Right lobe of liver (tissue), 6 donors: ENCODE measurements at regions not wholly inside any gene's neighbourhood (a gene's known extent, or its start where the extent isn't known, plus 50 kb on each side); places are given as distances from the start of the nearest gene placed in this dataset.

Experiments used
- ATAC-seq, 4 donors: fragments of 200-7000 bp; cut with Tn5 transposase; one replicate each; pipeline ENCODE4 v1.9.1; 2020; ENCODE audit warnings: mild to moderate bottlenecking in 4 of 4, moderate library complexity in 4 of 4
- DNase-seq, 3 donors: peaks; one replicate each; pipeline ENCODE4 v3.0.0-alpha.2; 2020
- H3K27ac ChIP-seq, 3 donors: fragments of 200-600 bp; one replicate each; pipeline ENCODE4 v1.8.0; 2022
- H3K27me3 ChIP-seq, 2 donors: fragments of 200-600 bp; one replicate each; pipeline ENCODE4 v1.8.0; 2022
- H3K36me3 ChIP-seq, 4 donors: fragments of 200-600 bp; sonication (generic) in 1 of 4; one replicate each; pipeline versions ENCODE4 v1.5.1 to v1.8.0; 2017 to 2022; ENCODE audit warnings: control low read depth in 1 of 4
- H3K4me1 ChIP-seq, 4 donors: fragments of 200-600 bp; sonication (generic) in 1 of 4; one replicate each; pipeline versions ENCODE4 v1.5.1 to v1.8.0; 2017 to 2022; ENCODE audit warnings: control low read depth in 1 of 4
- H3K4me3 ChIP-seq, 3 donors: fragments of 200-600 bp; one replicate each; pipeline ENCODE4 v1.8.0; 2022
- H3K9me3 ChIP-seq, 4 donors: fragments of 200-600 bp; sonication (generic) in 1 of 4; one replicate each; pipeline versions ENCODE4 v1.5.1 to v1.8.0; 2017 to 2022; ENCODE audit warnings: control low read depth in 1 of 4
- CTCF ChIP-seq, 4 donors: fragments of 200-600 bp in 3 of 4; fragments of 450-650 bp in 1 of 4; IDR thresholded peaks; one replicate each; pipeline versions ENCODE4 v1.5.1 to v1.8.0; 2016 to 2022; ENCODE audit warnings: antibody characterized with exemption in 4 of 4, mild to moderate bottlenecking in 2 of 4
- POLR2A ChIP-seq: fragments of 450-650 bp; IDR thresholded peaks from one replicate; pipeline ENCODE4 v1.6.1; 2017; ENCODE audit warnings: antibody characterized with exemption, mild to moderate bottlenecking
- WGBS: methylation state at CpG from one replicate; pipeline ENCODE4 v1.1.6; 2018; ENCODE audit warnings: low coverage, low lambda C conversion rate; ENCODE audit not compliant: insufficient coverage; ENCODE audit errors: missing lambda C conversion rate; 5-methylcytosine and 5-hydroxymethylcytosine counted together
- intact Hi-C, 2 donors: fragments of 100-400 bp; cut with DNase I; formaldehyde crosslinking; loops; one replicate each; pipeline versions ENCODE4 v1.11.2 to v1.14.1; 2022
- donor health status: DM: no; HTN: yes; CAD: no.
- donor health status: DM: no; HTN: no; CAD: no.
- donor health status: DM: no; HTN: no; CAD: no.
- donor health status: DM: no; HTN: yes; CAD: no.
- donor health status: DM: no; HTN: yes; CAD: no.

GRCh38 chr6:44558832-44559251 is 171.3 kb downstream of the CDC5L start:
- H3K27me3 ChIP-seq, result peaks cover 0 to 6% of the 10 kb centered on the region in 2 donors
- DNase-seq, result no peak
- intact Hi-C loops, result no loop called here
- no peaks in the 10 kb centered on the region for H3K4me1 ChIP-seq
- no peak overlapping the region for H3K27ac ChIP-seq
- 21% methylated on average over 2 of the region's 2 CpGs for WGBS
- no peaks in the 10 kb centered on the region for H3K9me3 ChIP-seq
- H3K4me3 ChIP-seq, result no peak overlapping the region
- H3K36me3 ChIP-seq, result no peaks in the 10 kb centered on the region
- ATAC-seq, result no peak
- no peak for TF ChIP-seq CTCF (IDR thresholded peaks at IDR 0.05)
- no peak for TF ChIP-seq POLR2A

DNA sequence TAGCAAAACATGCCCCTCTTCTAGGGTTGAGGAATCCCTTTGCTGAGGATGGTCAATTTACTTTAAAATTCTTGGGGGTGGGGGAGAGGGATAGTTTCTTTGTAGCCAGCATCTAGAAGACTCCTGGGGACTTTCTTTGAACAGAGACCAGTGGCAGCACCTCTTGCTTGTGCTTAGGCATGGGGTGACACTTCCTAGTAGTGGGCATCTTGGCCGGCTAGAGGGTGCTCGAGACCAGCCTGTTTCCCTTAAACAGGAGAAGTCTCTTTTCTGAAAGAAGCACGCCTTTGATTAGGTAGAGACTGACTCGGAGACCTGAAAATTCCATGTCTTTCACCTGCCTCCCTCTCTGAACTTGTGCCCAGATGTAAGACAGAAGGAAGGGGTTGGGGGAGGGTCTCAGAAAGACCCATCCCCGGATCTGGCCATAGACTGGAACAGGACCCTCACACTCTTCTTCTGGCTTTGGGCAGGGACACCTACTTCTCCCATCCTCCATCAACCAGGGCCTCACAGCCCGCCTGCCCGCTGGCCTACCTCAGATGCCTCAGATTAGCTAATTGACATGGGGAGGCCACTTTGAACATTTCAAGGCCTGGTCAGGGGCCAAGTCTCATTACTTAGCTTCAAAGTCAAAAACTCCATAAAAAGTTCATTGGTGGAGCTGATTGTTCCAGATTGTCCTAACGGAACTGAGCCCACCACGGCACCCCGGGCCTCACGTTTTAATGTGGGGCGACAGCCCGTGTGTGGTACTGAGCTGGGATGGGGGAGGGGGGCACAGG is 172.2 kb downstream of the CDC5L start:
- intact Hi-C loops, result no loop called here
- Histone ChIP-seq H3K36me3 (no peaks in the 10 kb centered on the region), H3K4me1 (no peaks in the 10 kb centered on the region), H3K27ac (no peak overlapping the region), H3K9me3 (no peaks in the 10 kb centered on the region), H3K4me3 (no peak overlapping the region), H3K27me3 (peaks cover 0 to 6% of the 10 kb centered on the region in 2 donors)
- no peak for ATAC-seq
- WGBS, result 64% methylated on average over 8 of the region's 13 CpGs
- DNase-seq, result no peak
- TF ChIP-seq CTCF (IDR thresholded peaks at IDR 0.05), result no peak
- TF ChIP-seq POLR2A, result no peak

- no peak for ATAC-seq
- Histone ChIP-seq H3K9me3 (no peaks in the 10 kb centered on the region), H3K36me3 (no peaks in the 10 kb centered on the region), H3K27ac (no peak overlapping the region), H3K27me3 (peaks cover 0 to 6% of the 10 kb centered on the region in 2 donors), H3K4me3 (no peak overlapping the region), H3K4me1 (no peaks in the 10 kb centered on the region)
- 51% methylated on average over 10 of the region's 12 CpGs for WGBS
- TF ChIP-seq POLR2A (no peak), CTCF (IDR thresholded peaks at IDR 0.05) (no peak)
- intact Hi-C loops, result no loop called here
- no peak for DNase-seq
These were observed 173.1 kb downstream of the CDC5L start for GRCh38 chr6:44560458-44561059.

- no peak for DNase-seq
- ATAC-seq, result no peak
- TF ChIP-seq POLR2A (no peak), CTCF (IDR thresholded peaks at IDR 0.05) (no peak)
- no peaks in the 10 kb centered on the region for H3K9me3 ChIP-seq
- H3K27me3 ChIP-seq, result peaks cover 0 to 6% of the 10 kb centered on the region in 2 donors
- no peak overlapping the region for H3K4me3 ChIP-seq
- no peak overlapping the region for H3K27ac ChIP-seq
- 9% methylated on average over 17 of the region's 25 CpGs for WGBS
- intact Hi-C loops, result no loop called here
- no peaks in the 10 kb centered on the region for H3K36me3 ChIP-seq
- H3K4me1 ChIP-seq, result no peaks in the 10 kb centered on the region
These were observed 173.6 kb downstream of the CDC5L start for GRCh38 chr6:44561060-44561623.
